ENCODE measurements at regions not wholly inside any gene's neighbourhood (a gene's known extent, or its start where the extent isn't known, plus 50 kb on each side); places are given as distances from the start of the nearest gene placed in this dataset.

GRCh38 chr4:79015411-79015810 lies 76.2 kb upstream of the PAQR3 start:
- H3K9ac ChIP-seq (ENCODE audit: low read length): no peak overlapping the region
- DNase-seq (no peak), ATAC-seq (ENCODE audit: low read depth) (no peak)
- no peak overlapping the region for H3K4me3 ChIP-seq (ENCODE audit: control extremely low read depth in 1 of 5, extremely low read depth in 1 of 5, insufficient read depth in 1 of 5, low read depth in 2 of 5, low read length in 4 of 5)
- no peaks in the 10 kb centered on the region for H4K20me1 ChIP-seq (ENCODE audit: control insufficient read depth, insufficient read depth, low read length, poor library complexity, severe bottlenecking)
- Mint-ChIP-seq H3K4me3 (no peak overlapping the region), H3K27ac (no peak overlapping the region), H3K27me3 (peaks cover 10% of the 10 kb centered on the region), H3K4me1 (no peaks in the 10 kb centered on the region), H3K9me3 (ENCODE audit: insufficient read depth) (no peaks in the 10 kb centered on the region)
- ChIA-PET CTCF (no interaction called here), POLR2A (no interaction called here)
- TF ChIP-seq EZH2 (IDR thresholded peaks at IDR 0.05; ENCODE audit: borderline replicate concordance, insufficient read depth, low read depth, low read length, poor library complexity, severe bottlenecking): no peak
- TF ChIP-seq CTCF (IDR thresholded peaks at IDR 0.05): no peak
- intact Hi-C loops (cut with micrococcal nuclease): no loop called here
- H3K4me1 ChIP-seq (ENCODE audit: control insufficient read depth in 2 of 2, insufficient read depth in 2 of 2, low read length in 2 of 2): no peaks in the 10 kb centered on the region
- no peaks in the 10 kb centered on the region for H3K79me2 ChIP-seq (ENCODE audit: control insufficient read depth, insufficient read depth, low read length)
- no peak overlapping the region for H2AFZ ChIP-seq (ENCODE audit: insufficient read depth, low read depth, low read length, poor library complexity, severe bottlenecking)
- H3K27ac ChIP-seq (ENCODE audit: low read length in 2 of 2): no peak overlapping the region
- no peaks in the 10 kb centered on the region for H3K27me3 ChIP-seq (replicated peaks in 1 of 4; ENCODE audit: control extremely low read depth in 1 of 4, control insufficient read depth in 3 of 4, insufficient read depth in 4 of 4, low read length in 3 of 4)
- no peaks in the 10 kb centered on the region for H3K9me3 ChIP-seq (ENCODE audit: control extremely low read depth in 1 of 3, control insufficient read depth in 2 of 3, insufficient read depth in 1 of 3, low read length in 2 of 3)
- no peak overlapping the region for H3K4me2 ChIP-seq (replicated peaks; ENCODE audit: low read depth, low read length, poor library complexity, severe bottlenecking)
- H3K36me3 ChIP-seq (replicated peaks in 1 of 2; ENCODE audit: control extremely low read depth in 1 of 2, control insufficient read depth in 1 of 2, extremely low read depth in 1 of 2, insufficient read depth in 2 of 2, low read length in 1 of 2): no peaks in the 10 kb centered on the region
- WGBS (ENCODE audit: insufficient coverage): 89% methylated on average over 2 of the region's 2 CpGs

- no peaks in the 10 kb centered on the region for H3K79me2 ChIP-seq (ENCODE audit: control insufficient read depth, insufficient read depth, low read length)
- no peak overlapping the region for H3K9ac ChIP-seq (ENCODE audit: low read length)
- H3K4me2 ChIP-seq (replicated peaks; ENCODE audit: low read depth, low read length, poor library complexity, severe bottlenecking): no peak overlapping the region
- TF ChIP-seq EZH2 (IDR thresholded peaks at IDR 0.05; ENCODE audit: borderline replicate concordance, insufficient read depth, low read depth, low read length, poor library complexity, severe bottlenecking) (no peak), CTCF (IDR thresholded peaks at IDR 0.05) (no peak)
- WGBS (ENCODE audit: insufficient coverage): 100% methylated on average over 1 of the region's 3 CpGs
- Mint-ChIP-seq H3K9me3 (ENCODE audit: insufficient read depth) (no peaks in the 10 kb centered on the region), H3K27me3 (peaks cover 10% of the 10 kb centered on the region), H3K27ac (no peak overlapping the region), H3K4me1 (no peaks in the 10 kb centered on the region), H3K4me3 (no peak overlapping the region)
- DNase-seq (no peak), ATAC-seq (ENCODE audit: low read depth) (no peak)
- no peak overlapping the region for H3K4me3 ChIP-seq (ENCODE audit: control extremely low read depth in 1 of 5, extremely low read depth in 1 of 5, insufficient read depth in 1 of 5, low read depth in 2 of 5, low read length in 4 of 5)
- no peaks in the 10 kb centered on the region for H4K20me1 ChIP-seq (ENCODE audit: control insufficient read depth, insufficient read depth, low read length, poor library complexity, severe bottlenecking)
- intact Hi-C loops (cut with micrococcal nuclease): no loop called here
- no peaks in the 10 kb centered on the region for H3K9me3 ChIP-seq (ENCODE audit: control extremely low read depth in 1 of 3, control insufficient read depth in 2 of 3, insufficient read depth in 1 of 3, low read length in 2 of 3)
- CTCF ChIA-PET: no interaction called here
- H3K36me3 ChIP-seq (replicated peaks in 1 of 2; ENCODE audit: control extremely low read depth in 1 of 2, control insufficient read depth in 1 of 2, extremely low read depth in 1 of 2, insufficient read depth in 2 of 2, low read length in 1 of 2): no peaks in the 10 kb centered on the region
- H3K4me1 ChIP-seq (ENCODE audit: control insufficient read depth in 2 of 2, insufficient read depth in 2 of 2, low read length in 2 of 2): no peaks in the 10 kb centered on the region
- POLR2A ChIA-PET: no interaction called here
- no peaks in the 10 kb centered on the region for H3K27me3 ChIP-seq (replicated peaks in 1 of 4; ENCODE audit: control extremely low read depth in 1 of 4, control insufficient read depth in 3 of 4, insufficient read depth in 4 of 4, low read length in 3 of 4)
- H3K27ac ChIP-seq (ENCODE audit: low read length in 2 of 2): no peak overlapping the region
- H2AFZ ChIP-seq (ENCODE audit: insufficient read depth, low read depth, low read length, poor library complexity, severe bottlenecking): no peak overlapping the region
Measured at GRCh38 chr4:79014230-79014629, 75.0 kb upstream of the PAQR3 start.
